ENCODE measurements at regions not wholly inside any gene's neighbourhood (a gene's known extent, or its start where the extent isn't known, plus 50 kb on each side); places are given as distances from the start of the nearest gene placed in this dataset.

DNA sequence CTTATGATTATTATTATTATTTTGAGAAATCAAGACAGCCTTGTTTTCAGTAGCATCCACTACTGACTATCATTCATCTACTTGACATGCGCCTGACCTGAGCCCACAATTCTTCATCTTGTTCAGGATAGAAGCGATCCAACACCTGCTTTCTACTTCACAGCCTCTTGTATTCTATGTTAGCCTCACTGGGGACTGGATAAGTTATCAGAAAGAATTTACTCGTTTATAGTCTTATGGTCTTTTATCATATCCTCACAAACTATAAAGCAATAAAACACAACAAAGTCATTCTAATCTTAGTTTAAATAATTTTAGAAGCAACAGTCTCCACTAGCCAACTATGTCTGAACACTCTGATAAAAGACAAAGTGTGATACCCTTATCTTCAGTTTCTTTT, 436.0 kb upstream of the ARGLU1 start:
- TF ChIP-seq, protein P1, sequence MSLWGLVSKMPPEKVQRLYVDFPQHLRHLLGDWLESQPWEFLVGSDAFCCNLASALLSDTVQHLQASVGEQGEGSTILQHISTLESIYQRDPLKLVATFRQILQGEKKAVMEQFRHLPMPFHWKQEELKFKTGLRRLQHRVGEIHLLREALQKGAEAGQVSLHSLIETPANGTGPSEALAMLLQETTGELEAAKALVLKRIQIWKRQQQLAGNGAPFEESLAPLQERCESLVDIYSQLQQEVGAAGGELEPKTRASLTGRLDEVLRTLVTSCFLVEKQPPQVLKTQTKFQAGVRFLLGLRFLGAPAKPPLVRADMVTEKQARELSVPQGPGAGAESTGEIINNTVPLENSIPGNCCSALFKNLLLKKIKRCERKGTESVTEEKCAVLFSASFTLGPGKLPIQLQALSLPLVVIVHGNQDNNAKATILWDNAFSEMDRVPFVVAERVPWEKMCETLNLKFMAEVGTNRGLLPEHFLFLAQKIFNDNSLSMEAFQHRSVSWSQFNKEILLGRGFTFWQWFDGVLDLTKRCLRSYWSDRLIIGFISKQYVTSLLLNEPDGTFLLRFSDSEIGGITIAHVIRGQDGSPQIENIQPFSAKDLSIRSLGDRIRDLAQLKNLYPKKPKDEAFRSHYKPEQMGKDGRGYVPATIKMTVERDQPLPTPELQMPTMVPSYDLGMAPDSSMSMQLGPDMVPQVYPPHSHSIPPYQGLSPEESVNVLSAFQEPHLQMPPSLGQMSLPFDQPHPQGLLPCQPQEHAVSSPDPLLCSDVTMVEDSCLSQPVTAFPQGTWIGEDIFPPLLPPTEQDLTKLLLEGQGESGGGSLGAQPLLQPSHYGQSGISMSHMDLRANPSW (CRISPR knock-in tag; conservative IDR thresholded peaks at IDR 0.05; ENCODE audit: low read depth): no peak
- TF ChIP-seq SMAD3 (CRISPR knock-in tag; IDR thresholded peaks at IDR 0.05; ENCODE audit: borderline replicate concordance) (no peak), CREB1 (CRISPR knock-in tag; IDR thresholded peaks at IDR 0.05) (no peak), ELF4 (CRISPR knock-in tag; IDR thresholded peaks at IDR 0.05; ENCODE audit: low read depth) (no peak), GTF2I (CRISPR knock-in tag; conservative IDR thresholded peaks at IDR 0.05) (no peak), TCF7 (CRISPR knock-in tag; IDR thresholded peaks at IDR 0.05; ENCODE audit: low read depth) (no peak), ZNF121 (CRISPR knock-in tag; IDR thresholded peaks at IDR 0.05) (no peak), NFATC4 (CRISPR knock-in tag; IDR thresholded peaks at IDR 0.05) (no peak)
- TF ChIP-seq, protein P2, sequence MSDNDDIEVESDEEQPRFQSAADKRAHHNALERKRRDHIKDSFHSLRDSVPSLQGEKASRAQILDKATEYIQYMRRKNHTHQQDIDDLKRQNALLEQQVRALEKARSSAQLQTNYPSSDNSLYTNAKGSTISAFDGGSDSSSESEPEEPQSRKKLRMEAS (CRISPR knock-in tag; IDR thresholded peaks at IDR 0.05): no peak
- TF ChIP-seq, protein P3, sequence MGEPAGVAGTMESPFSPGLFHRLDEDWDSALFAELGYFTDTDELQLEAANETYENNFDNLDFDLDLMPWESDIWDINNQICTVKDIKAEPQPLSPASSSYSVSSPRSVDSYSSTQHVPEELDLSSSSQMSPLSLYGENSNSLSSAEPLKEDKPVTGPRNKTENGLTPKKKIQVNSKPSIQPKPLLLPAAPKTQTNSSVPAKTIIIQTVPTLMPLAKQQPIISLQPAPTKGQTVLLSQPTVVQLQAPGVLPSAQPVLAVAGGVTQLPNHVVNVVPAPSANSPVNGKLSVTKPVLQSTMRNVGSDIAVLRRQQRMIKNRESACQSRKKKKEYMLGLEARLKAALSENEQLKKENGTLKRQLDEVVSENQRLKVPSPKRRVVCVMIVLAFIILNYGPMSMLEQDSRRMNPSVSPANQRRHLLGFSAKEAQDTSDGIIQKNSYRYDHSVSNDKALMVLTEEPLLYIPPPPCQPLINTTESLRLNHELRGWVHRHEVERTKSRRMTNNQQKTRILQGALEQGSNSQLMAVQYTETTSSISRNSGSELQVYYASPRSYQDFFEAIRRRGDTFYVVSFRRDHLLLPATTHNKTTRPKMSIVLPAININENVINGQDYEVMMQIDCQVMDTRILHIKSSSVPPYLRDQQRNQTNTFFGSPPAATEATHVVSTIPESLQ (CRISPR knock-in tag; IDR thresholded peaks at IDR 0.05): no peak
- TF ChIP-seq, protein P4, sequence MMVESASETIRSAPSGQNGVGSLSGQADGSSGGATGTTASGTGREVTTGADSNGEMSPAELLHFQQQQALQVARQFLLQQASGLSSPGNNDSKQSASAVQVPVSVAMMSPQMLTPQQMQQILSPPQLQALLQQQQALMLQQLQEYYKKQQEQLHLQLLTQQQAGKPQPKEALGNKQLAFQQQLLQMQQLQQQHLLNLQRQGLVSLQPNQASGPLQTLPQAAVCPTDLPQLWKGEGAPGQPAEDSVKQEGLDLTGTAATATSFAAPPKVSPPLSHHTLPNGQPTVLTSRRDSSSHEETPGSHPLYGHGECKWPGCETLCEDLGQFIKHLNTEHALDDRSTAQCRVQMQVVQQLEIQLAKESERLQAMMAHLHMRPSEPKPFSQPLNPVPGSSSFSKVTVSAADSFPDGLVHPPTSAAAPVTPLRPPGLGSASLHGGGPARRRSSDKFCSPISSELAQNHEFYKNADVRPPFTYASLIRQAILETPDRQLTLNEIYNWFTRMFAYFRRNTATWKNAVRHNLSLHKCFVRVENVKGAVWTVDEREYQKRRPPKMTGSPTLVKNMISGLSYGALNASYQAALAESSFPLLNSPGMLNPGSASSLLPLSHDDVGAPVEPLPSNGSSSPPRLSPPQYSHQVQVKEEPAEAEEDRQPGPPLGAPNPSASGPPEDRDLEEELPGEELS (CRISPR knock-in tag; IDR thresholded peaks at IDR 0.05): no peak
- TF ChIP-seq, protein P5, sequence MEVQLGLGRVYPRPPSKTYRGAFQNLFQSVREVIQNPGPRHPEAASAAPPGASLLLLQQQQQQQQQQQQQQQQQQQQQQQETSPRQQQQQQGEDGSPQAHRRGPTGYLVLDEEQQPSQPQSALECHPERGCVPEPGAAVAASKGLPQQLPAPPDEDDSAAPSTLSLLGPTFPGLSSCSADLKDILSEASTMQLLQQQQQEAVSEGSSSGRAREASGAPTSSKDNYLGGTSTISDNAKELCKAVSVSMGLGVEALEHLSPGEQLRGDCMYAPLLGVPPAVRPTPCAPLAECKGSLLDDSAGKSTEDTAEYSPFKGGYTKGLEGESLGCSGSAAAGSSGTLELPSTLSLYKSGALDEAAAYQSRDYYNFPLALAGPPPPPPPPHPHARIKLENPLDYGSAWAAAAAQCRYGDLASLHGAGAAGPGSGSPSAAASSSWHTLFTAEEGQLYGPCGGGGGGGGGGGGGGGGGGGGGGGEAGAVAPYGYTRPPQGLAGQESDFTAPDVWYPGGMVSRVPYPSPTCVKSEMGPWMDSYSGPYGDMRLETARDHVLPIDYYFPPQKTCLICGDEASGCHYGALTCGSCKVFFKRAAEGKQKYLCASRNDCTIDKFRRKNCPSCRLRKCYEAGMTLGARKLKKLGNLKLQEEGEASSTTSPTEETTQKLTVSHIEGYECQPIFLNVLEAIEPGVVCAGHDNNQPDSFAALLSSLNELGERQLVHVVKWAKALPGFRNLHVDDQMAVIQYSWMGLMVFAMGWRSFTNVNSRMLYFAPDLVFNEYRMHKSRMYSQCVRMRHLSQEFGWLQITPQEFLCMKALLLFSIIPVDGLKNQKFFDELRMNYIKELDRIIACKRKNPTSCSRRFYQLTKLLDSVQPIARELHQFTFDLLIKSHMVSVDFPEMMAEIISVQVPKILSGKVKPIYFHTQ (CRISPR knock-in tag; IDR thresholded peaks at IDR 0.05): no peak
- Mint-ChIP-seq H3K27me3 (ENCODE audit: low read depth) (no peaks in the 10 kb centered on the region), H3K4me3 (no peak overlapping the region), H3K9me3 (no peaks in the 10 kb centered on the region), H3K4me1 (no peaks in the 10 kb centered on the region), H3K36me3 (no peaks in the 10 kb centered on the region), H3K27ac (no peak overlapping the region)
- DNase-seq (ENCODE audit: low spot score) (no peak), ATAC-seq (no peak)
- ChIA-PET CTCF (no interaction called here), POLR2A (no interaction called here)

DNA sequence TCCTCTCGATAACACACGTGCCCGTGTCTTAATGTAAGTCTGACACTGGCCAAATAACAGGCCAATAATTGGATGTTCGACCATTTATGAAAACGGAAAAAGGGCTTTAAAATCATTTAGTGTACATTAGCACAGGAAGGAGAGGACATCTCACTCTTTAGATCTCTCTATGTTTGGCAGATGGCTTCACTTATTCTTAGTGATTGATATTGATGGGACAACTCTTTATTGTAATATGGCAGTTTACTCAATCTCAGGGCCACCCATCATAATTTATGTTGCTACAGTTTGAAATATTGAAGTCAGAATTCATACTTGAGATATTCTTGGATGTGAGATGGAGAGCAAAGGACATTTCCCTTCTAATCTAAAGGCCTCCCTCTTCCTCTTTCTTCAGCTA, 430.7 kb upstream of the ARGLU1 start:
- no peaks in the 10 kb centered on the region for H3K9me3 Mint-ChIP-seq
- no peaks in the 10 kb centered on the region for H3K27me3 Mint-ChIP-seq (ENCODE audit: low read depth)
- TF ChIP-seq ZNF671 (CRISPR knock-in tag; IDR thresholded peaks at IDR 0.05) (no peak), PRRX2 (CRISPR knock-in tag; IDR thresholded peaks at IDR 0.05) (no peak), NR1H2 (CRISPR knock-in tag; IDR thresholded peaks at IDR 0.05) (no peak), CREM (CRISPR knock-in tag; IDR thresholded peaks at IDR 0.05) (no peak), ZNF396 (CRISPR knock-in tag; IDR thresholded peaks at IDR 0.05; ENCODE audit: borderline replicate concordance) (no peak), ZNF263 (CRISPR knock-in tag; IDR thresholded peaks at IDR 0.05; ENCODE audit: low read depth) (no peak), ZNF232 (CRISPR knock-in tag; IDR thresholded peaks at IDR 0.05) (no peak), ZBTB21 (CRISPR knock-in tag; IDR thresholded peaks at IDR 0.05; ENCODE audit: borderline replicate concordance) (no peak), ZNF416 (CRISPR knock-in tag; IDR thresholded peaks at IDR 0.05) (no peak)
- TF ChIP-seq, protein P6, sequence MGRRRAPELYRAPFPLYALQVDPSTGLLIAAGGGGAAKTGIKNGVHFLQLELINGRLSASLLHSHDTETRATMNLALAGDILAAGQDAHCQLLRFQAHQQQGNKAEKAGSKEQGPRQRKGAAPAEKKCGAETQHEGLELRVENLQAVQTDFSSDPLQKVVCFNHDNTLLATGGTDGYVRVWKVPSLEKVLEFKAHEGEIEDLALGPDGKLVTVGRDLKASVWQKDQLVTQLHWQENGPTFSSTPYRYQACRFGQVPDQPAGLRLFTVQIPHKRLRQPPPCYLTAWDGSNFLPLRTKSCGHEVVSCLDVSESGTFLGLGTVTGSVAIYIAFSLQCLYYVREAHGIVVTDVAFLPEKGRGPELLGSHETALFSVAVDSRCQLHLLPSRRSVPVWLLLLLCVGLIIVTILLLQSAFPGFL (CRISPR knock-in tag; IDR thresholded peaks at IDR 0.05; ENCODE audit: borderline replicate concordance): no peak
- TF ChIP-seq, protein P7, sequence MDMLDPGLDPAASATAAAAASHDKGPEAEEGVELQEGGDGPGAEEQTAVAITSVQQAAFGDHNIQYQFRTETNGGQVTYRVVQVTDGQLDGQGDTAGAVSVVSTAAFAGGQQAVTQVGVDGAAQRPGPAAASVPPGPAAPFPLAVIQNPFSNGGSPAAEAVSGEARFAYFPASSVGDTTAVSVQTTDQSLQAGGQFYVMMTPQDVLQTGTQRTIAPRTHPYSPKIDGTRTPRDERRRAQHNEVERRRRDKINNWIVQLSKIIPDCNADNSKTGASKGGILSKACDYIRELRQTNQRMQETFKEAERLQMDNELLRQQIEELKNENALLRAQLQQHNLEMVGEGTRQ (CRISPR knock-in tag; IDR thresholded peaks at IDR 0.05): no peak
- TF ChIP-seq, protein P8, sequence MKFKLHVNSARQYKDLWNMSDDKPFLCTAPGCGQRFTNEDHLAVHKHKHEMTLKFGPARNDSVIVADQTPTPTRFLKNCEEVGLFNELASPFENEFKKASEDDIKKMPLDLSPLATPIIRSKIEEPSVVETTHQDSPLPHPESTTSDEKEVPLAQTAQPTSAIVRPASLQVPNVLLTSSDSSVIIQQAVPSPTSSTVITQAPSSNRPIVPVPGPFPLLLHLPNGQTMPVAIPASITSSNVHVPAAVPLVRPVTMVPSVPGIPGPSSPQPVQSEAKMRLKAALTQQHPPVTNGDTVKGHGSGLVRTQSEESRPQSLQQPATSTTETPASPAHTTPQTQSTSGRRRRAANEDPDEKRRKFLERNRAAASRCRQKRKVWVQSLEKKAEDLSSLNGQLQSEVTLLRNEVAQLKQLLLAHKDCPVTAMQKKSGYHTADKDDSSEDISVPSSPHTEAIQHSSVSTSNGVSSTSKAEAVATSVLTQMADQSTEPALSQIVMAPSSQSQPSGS (CRISPR knock-in tag; IDR thresholded peaks at IDR 0.05; ENCODE audit: borderline replicate concordance, low read depth): no peak
- ChIA-PET CTCF (no interaction called here), POLR2A (interaction anchor here (0.7 kb wide), 1 partner anchor 364 kb away, joined by 10 read pairs; no protein-coding TSS in a partner anchor)
- no peaks in the 10 kb centered on the region for H3K4me1 Mint-ChIP-seq
- ATAC-seq (no peak), DNase-seq (ENCODE audit: low spot score) (no peak)
- no peak overlapping the region for H3K27ac Mint-ChIP-seq
- H3K36me3 Mint-ChIP-seq: no peaks in the 10 kb centered on the region
- no peak overlapping the region for H3K4me3 Mint-ChIP-seq
